KOPT-K1 (cell line): ENCODE measurements at regions not wholly inside any gene's neighbourhood (a gene's known extent, or its start where the extent isn't known, plus 50 kb on each side); places are given as distances from the start of the nearest gene placed in this dataset.

Experiments used
- H3K27ac ChIP-seq: fragments of 200-600 bp; sonication (generic); 2 replicates; pipeline ENCODE4 v1.5.1; 2016; ENCODE audit warnings: antibody characterized with exemption, mild to moderate bottlenecking, low read depth, low read length; ENCODE audit not compliant: poor library complexity, severe bottlenecking
- H3K36me3 ChIP-seq: fragments of 200-600 bp; sonication (generic); 2 replicates; pipeline ENCODE4 v1.5.1; 2017; ENCODE audit warnings: antibody characterized with exemption, mild to moderate bottlenecking, low read length, moderate library complexity; ENCODE audit not compliant: insufficient read depth
- H3K9me3 ChIP-seq: fragments of 200-600 bp; sonication (generic); 2 replicates; pipeline ENCODE4 v1.5.1; 2017; ENCODE audit warnings: antibody characterized with exemption, low read length, mild to moderate bottlenecking; ENCODE audit not compliant: insufficient read depth, poor library complexity, severe bottlenecking

DNA sequence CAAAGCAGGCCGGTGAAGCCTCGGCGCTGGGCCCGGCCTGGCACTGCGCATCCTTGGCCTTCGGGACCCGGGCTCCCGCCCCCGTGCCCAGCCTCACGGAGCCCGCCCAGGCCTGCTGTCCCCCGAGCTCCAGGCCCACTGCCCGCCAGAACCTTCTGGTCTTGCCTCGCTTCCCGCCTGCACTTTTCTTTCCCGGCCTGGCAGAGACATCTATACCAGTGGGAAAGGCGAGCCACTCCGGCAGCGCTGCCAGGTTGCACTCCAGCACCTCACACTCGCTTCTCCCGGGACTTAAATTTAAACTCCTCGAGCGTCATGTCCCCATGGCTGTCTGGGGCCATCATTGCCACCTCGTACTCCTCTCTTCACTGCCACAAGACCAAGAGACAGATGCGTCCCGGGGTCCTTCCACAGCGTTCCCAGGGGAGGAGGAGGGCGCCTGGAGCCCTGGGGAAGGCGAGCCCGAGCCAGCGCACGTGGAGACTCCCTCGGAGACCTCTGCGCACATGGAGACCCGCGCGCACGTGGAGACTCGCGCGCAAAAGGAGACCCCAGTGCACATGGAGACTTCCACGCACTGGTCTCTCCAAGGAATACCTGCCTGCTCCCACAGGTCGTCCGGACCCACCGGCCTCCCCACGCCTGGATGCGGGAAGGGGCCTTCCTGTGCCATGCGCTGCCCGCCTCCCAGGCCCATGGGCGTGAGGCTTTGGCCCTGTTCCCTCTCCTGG, 253.1 kb upstream of the SALL3 start:
- no peaks in the 10 kb centered on the region for H3K36me3 ChIP-seq
- no peak overlapping the region for H3K27ac ChIP-seq

DNA sequence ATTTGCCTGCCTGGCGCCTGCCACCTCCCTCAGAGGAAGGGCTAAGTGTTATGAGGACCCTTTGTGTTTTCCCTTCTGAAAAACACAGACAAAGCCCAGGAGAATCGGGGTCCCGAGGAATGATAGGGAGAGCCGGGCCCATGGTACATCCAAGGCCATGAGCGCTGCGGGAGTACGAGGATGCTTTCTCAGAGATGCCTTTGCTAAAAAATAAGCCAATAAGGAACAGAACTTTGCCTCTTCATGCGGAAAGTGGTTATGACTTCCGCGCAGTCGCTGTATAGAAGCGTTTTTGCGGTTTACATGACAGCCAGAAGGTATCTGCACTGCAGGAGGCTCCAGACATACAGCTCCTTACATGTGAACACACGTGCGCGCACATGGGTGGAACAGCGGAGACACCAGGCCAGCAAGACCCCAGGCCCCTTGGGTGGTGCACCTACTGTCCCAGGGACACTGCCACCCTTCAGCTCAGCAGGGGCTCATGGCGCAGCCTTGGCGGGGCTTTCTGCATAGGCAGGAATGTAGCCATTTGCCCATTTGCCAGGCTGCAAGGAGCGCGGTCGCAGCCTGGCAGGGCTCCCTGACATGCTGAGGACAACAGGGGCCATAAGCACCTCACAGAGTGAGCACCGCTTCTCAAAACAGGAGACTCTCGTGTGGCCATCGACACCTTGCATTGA, 252.4 kb upstream of the SALL3 start:
- no peak overlapping the region for H3K27ac ChIP-seq
- no peaks in the 10 kb centered on the region for H3K36me3 ChIP-seq
- no peaks in the 10 kb centered on the region for H3K9me3 ChIP-seq

More for the DNA sequence above, 253.1 kb upstream of the SALL3 start:
- H3K9me3 ChIP-seq: no peaks in the 10 kb centered on the region

DNA sequence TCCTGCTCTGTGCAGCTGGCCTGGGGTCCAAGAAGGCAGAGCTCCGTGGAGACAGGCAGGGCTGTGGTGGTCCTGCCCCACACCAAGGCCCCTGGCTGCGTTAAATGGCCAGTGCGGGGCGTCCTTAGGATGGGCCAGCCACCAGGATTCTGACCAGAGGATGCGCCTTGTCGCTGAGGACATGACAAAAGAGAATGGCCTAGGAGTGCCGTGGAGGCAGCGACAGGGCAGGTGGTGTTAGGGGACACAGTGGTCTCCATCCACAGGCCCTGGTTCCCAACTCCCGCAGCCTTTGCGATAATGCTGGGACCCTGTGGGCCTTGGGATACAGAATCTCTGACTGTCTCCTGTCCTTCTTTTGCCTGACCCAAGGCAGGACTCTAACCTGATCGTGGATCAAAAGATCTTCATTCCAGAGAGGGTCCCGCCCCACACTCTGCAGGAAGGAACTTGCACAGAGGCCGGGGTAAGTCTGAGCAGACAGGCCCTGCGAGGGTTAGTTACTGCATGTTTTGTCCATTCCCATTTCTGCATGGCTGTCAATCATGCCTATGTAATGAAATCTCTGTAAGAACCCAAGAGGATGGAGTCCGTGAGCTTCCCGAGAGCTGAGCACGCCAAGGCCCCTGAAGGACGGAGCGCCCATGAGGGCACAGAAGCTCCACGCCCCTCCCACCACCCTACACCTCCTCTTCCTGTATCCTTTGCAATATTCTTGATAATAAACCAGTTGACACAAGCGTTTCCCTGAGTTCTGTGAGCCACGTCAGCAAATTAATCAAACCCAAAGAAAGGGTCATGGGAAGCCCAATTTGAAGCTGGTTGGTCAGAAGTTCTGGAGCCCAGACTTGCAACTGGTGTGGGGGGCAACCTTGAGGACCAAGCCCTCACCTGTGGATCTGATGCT, 251.5 kb upstream of the SALL3 start:
- Histone ChIP-seq H3K36me3 (no peaks in the 10 kb centered on the region), H3K27ac (no peak overlapping the region), H3K9me3 (no peaks in the 10 kb centered on the region)

GRCh38 chr18:78728784-78729467, 250.7 kb upstream of the SALL3 start:
- H3K9me3 ChIP-seq: no peaks in the 10 kb centered on the region
- H3K27ac ChIP-seq: no peak overlapping the region

DNA sequence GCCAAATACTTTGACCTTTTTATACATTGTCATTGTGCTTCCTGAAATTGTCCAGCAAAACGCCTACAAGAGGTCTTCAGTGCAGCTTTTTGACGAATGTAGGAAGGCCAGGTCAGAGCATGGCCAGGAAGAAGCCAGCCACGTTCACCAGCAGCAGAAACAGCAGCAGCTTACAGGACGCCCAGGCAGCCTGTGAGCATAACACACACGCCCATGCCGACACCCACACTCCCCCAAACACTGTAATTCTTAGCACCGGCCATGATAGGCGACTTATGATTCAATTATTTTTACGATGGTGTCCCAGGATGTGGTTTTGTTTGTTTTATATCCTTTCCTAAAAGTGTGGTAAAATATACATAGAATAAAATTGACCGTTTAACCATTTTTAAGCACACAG, 249.1 kb upstream of the SALL3 start:
- Histone ChIP-seq H3K27ac (no peak overlapping the region), H3K36me3 (no peaks in the 10 kb centered on the region), H3K9me3 (no peaks in the 10 kb centered on the region)

More at GRCh38 chr18:78728784-78729467, 250.7 kb upstream of the SALL3 start:
- H3K36me3 ChIP-seq: no peaks in the 10 kb centered on the region

DNA sequence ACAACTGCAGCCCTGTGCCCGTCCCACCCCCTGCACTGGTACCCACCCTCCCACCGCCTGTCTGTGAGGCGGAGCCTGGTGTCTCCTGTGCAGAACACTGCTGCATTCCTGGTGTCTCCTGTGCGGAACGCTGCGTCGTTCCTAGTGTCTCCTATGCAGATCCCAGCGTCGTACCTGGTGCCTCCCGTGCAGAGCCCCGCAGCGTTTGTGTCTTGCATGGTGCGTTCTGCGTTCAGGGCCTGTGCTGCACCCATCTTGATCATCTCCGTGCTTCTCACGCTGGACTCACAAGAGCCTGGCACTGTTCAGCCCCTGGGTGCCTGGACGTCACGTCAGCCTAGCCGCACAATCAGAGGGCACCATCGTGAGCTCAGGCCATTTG, 248.6 kb upstream of the SALL3 start:
- no peak overlapping the region for H3K27ac ChIP-seq
- H3K36me3 ChIP-seq: no peaks in the 10 kb centered on the region
- H3K9me3 ChIP-seq: no peaks in the 10 kb centered on the region

DNA sequence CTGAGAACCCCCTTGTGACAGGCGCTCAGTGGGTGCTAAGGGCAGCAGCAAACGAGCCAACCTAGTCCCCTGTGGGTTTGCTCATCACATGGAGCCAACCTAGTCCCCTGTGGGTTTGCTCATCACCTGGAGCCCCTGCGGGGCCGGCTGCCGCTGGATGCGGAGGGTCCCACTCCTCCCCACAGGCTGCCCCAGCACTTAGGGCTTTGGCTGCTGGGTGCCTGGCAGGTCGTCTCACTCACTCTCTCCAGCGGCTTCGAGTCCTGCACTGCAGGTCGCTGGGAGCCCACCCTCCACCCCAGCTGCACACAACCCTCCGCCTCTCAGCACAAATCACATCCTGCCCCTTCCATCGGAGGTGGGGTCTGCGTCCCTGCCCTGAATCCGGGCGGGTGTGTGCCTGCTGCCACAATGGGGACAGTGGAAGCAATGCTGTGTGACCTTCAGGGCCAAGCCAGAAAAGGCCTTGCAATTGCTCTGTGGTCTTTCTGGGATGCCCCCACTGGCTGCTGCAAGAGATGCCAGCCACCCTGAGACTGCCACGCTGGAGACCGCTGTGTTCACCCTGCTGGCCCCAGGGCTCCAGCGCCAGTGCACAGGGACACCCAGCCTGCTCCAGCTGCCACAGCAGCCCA, 248.1 kb upstream of the SALL3 start:
- Histone ChIP-seq H3K27ac (no peak overlapping the region), H3K36me3 (no peaks in the 10 kb centered on the region), H3K9me3 (no peaks in the 10 kb centered on the region)

DNA sequence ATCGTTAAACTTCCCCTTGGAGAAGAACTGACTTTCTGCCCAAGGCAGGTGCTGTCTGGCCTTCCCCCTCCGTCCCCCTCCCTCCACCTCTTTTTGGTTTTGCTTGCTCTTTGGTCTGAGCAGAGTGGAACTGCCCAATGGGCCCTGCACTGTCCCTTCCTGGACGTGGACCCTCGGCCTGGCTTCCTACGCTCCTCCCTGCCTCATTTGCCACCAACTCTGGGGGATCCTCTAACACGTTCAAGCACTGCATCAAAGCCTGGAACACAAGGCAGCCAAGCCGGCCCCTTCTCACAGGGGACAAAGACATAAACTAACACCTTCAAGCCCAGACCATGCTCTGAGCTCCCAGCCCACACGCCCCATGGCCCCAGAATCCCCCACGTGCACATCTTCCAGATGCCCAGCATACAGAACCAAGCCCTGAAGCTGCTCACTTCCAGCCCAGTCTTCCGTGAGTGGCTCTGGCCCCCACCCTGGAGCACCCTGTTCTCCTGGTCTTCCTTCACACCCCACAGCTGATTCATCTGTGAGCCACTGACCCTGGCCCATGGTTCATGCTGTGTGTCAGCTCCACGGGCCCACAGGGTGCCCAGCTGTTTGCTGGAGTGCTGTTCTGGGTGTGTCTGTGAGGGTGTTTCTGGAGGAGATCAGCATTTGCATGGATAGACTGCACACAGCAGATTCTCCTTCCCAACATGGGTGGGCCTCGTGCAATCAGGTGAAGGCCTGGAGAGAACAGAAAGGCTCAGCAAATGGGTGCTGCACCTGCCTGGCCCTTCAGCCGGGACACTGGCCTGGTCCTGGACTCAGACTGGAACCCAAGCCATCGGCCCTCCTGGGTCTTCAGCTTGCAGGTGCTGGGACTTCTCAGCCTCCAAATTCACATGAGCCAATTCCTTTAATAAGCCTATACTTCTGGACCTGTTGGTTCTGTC, 247.1 kb upstream of the SALL3 start:
- Histone ChIP-seq H3K9me3 (no peaks in the 10 kb centered on the region), H3K36me3 (no peaks in the 10 kb centered on the region), H3K27ac (no peak overlapping the region)

- H3K9me3 ChIP-seq: no peaks in the 10 kb centered on the region
- H3K27ac ChIP-seq: no peak overlapping the region
- H3K36me3 ChIP-seq: no peaks in the 10 kb centered on the region
These were observed 245.6 kb upstream of the SALL3 start for GRCh38 chr18:78733762-78734613.

GRCh38 chr18:78734614-78734945, 245.0 kb upstream of the SALL3 start:
- Histone ChIP-seq H3K36me3 (no peaks in the 10 kb centered on the region), H3K27ac (no peak overlapping the region), H3K9me3 (no peaks in the 10 kb centered on the region)

DNA sequence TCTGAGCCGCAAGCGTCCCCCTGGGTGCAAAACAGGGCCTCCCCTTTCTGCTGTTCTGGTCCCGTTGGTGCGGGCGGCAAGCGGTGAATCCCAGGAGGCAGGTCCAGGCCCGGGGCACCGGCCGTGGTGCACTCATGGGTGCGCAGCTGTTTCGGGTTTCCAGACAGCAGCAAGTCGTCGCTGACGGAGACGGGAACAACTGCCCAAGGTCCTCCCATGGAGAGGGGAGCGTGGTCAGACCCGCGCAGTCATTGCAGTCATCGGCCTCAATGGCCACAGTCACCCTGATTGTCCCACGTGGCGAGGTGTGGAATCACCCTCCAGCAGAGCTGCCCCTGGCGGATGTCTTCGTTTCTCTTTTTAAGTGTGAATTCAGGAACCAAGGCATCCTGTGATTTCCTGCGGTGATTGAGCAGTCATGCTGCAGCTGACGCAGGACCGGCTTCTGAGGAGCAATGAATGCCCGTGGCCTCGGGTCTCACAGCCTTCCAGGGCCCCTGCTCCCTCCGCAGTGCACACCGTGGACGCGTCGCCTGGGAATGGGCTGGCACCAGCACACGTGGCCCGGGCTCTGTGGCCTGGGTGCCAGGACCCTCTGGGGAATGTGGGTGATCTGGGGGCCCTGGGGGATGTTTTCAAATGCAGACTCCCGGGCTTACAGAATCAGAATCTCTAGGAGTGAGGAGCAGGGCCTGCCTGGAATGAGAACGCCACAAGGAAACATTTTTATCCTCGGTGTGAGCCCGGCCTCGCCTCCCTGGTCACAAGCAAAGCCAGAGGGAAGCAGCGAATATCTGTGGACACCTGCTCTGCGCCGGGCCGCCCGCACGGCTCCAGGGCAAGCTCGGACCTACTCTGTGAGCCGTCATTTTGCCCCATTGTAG, 244.2 kb upstream of the SALL3 start:
- Histone ChIP-seq H3K27ac (no peak overlapping the region), H3K9me3 (no peaks in the 10 kb centered on the region), H3K36me3 (no peaks in the 10 kb centered on the region)

- no peaks in the 10 kb centered on the region for H3K9me3 ChIP-seq
- no peaks in the 10 kb centered on the region for H3K36me3 ChIP-seq
- no peak overlapping the region for H3K27ac ChIP-seq
These were observed 243.5 kb upstream of the SALL3 start for GRCh38 chr18:78736015-78736690.
